ENCODE measurements at regions not wholly inside any gene's neighbourhood (a gene's known extent, or its start where the extent isn't known, plus 50 kb on each side); places are given as distances from the start of the nearest gene placed in this dataset.

GRCh38 chr14:97274626-97275025 is 477.4 kb downstream of the VRK1 start:
- no peaks in the 10 kb centered on the region for H3K9me2 ChIP-seq
- CTCF ChIA-PET: no interaction called here
- no peak overlapping the region for H3K4me3 ChIP-seq (ENCODE audit: low read depth in 2 of 2, low read length in 1 of 2)
- H3K9ac ChIP-seq: no peak overlapping the region
- no peaks in the 10 kb centered on the region for H3F3A ChIP-seq (replicated peaks; ENCODE audit: insufficient read depth)
- POLR2A ChIA-PET: no interaction called here
- DNase-seq: no peak
- no peaks in the 10 kb centered on the region for H4K20me1 ChIP-seq (ENCODE audit: insufficient read depth)
- no peaks in the 10 kb centered on the region for H3K79me2 ChIP-seq (ENCODE audit: insufficient read depth)
- no peaks in the 10 kb centered on the region for H3K9me3 ChIP-seq
- no peak overlapping the region for H3K4me2 ChIP-seq
- H3K4me1 ChIP-seq (ENCODE audit: control insufficient read depth in 1 of 2, insufficient read depth in 2 of 2, low read depth in 1 of 2, low read length in 1 of 2): no peaks in the 10 kb centered on the region
- no peak for TF ChIP-seq JUND (IDR thresholded peaks at IDR 0.05)
- no peak for TF ChIP-seq RFX5 (IDR thresholded peaks at IDR 0.05; ENCODE audit: low read length)
- TF ChIP-seq NFIC (IDR thresholded peaks at IDR 0.05; ENCODE audit: borderline replicate concordance): no peak
- no peaks in the 10 kb centered on the region; the same call in 1 of the 2 replicates for H3K27me3 ChIP-seq (ENCODE audit: insufficient read depth)
- 9% methylated on average over 8 of the region's 8 CpGs for WGBS (ENCODE audit: low lambda C conversion rate)
- H2AFZ ChIP-seq (ENCODE audit: low read depth): no peak overlapping the region
- H3K27ac ChIP-seq (ENCODE audit: low read depth in 2 of 2, low read length in 1 of 2): no peak overlapping the region
- no peaks in the 10 kb centered on the region for H3K36me3 ChIP-seq (replicated peaks in 1 of 2; ENCODE audit: control insufficient read depth in 1 of 2, insufficient read depth in 2 of 2, low read length in 1 of 2)

- WGBS (ENCODE audit: low lambda C conversion rate): 2% methylated on average over 3 of the region's 3 CpGs
- CTCF ChIA-PET: no interaction called here
- no peaks in the 10 kb centered on the region for H3K36me3 ChIP-seq (replicated peaks in 1 of 2; ENCODE audit: control insufficient read depth in 1 of 2, insufficient read depth in 2 of 2, low read length in 1 of 2)
- POLR2A ChIA-PET: no interaction called here
- H3K27me3 ChIP-seq (ENCODE audit: insufficient read depth): no peaks in the 10 kb centered on the region; the same call in 1 of the 2 replicates
- no peak overlapping the region for H3K4me3 ChIP-seq (ENCODE audit: low read depth in 2 of 2, low read length in 1 of 2)
- H3K79me2 ChIP-seq (ENCODE audit: insufficient read depth): no peaks in the 10 kb centered on the region
- no peak overlapping the region for H3K4me2 ChIP-seq
- no peak overlapping the region for H2AFZ ChIP-seq (ENCODE audit: low read depth)
- TF ChIP-seq NRF1 (IDR thresholded peaks at IDR 0.05; ENCODE audit: low read depth, low read length) (no peak), FOXM1 (IDR thresholded peaks at IDR 0.05; ENCODE audit: low read depth) (no peak), ZBTB33 (IDR thresholded peaks at IDR 0.05; ENCODE audit: borderline replicate concordance, low read depth) (no peak), MAX (IDR thresholded peaks at IDR 0.05; ENCODE audit: low read depth) (no peak), RAD21 (IDR thresholded peaks at IDR 0.05; ENCODE audit: low read length) (no peak), SMC3 (IDR thresholded peaks at IDR 0.05; ENCODE audit: low read depth, low read length) (no peak), RCOR1 (IDR thresholded peaks at IDR 0.05; ENCODE audit: low read length) (no peak), TCF12 (IDR thresholded peaks at IDR 0.05) (no peak), RFX5 (IDR thresholded peaks at IDR 0.05; ENCODE audit: low read length) (no peak)
- no peak for DNase-seq
- H3K27ac ChIP-seq (ENCODE audit: low read depth in 2 of 2, low read length in 1 of 2): no peak overlapping the region
- no peaks in the 10 kb centered on the region for H3K9me2 ChIP-seq
- H3F3A ChIP-seq (replicated peaks; ENCODE audit: insufficient read depth): no peaks in the 10 kb centered on the region
- H3K9me3 ChIP-seq: no peaks in the 10 kb centered on the region
- H3K9ac ChIP-seq: no peak overlapping the region
- H4K20me1 ChIP-seq (ENCODE audit: insufficient read depth): no peaks in the 10 kb centered on the region
- no peaks in the 10 kb centered on the region for H3K4me1 ChIP-seq (ENCODE audit: control insufficient read depth in 1 of 2, insufficient read depth in 2 of 2, low read depth in 1 of 2, low read length in 1 of 2)
Measured at GRCh38 chr14:97275276-97275675, 478.1 kb downstream of the VRK1 start.

- Histone ChIP-seq H3K79me2 (ENCODE audit: insufficient read depth) (no peaks in the 10 kb centered on the region), H3K4me1 (ENCODE audit: control insufficient read depth in 1 of 2, insufficient read depth in 2 of 2, low read depth in 1 of 2, low read length in 1 of 2) (no peaks in the 10 kb centered on the region), H3K36me3 (replicated peaks in 1 of 2; ENCODE audit: control insufficient read depth in 1 of 2, insufficient read depth in 2 of 2, low read length in 1 of 2) (no peaks in the 10 kb centered on the region), H3K9ac (no peak overlapping the region), H3F3A (replicated peaks; ENCODE audit: insufficient read depth) (no peaks in the 10 kb centered on the region), H3K27ac (ENCODE audit: low read depth in 2 of 2, low read length in 1 of 2) (no peak overlapping the region), H3K4me3 (ENCODE audit: low read depth in 2 of 2, low read length in 1 of 2) (no peak overlapping the region), H4K20me1 (ENCODE audit: insufficient read depth) (no peaks in the 10 kb centered on the region), H3K9me3 (no peaks in the 10 kb centered on the region), H3K27me3 (ENCODE audit: insufficient read depth) (no peaks in the 10 kb centered on the region; the same call in 1 of the 2 replicates), H2AFZ (ENCODE audit: low read depth) (no peak overlapping the region), H3K4me2 (no peak overlapping the region), H3K9me2 (no peaks in the 10 kb centered on the region)
- WGBS (ENCODE audit: low lambda C conversion rate): 21% methylated on average over 4 of the region's 4 CpGs
- CTCF ChIA-PET: no interaction called here
- no peak for DNase-seq
- POLR2A ChIA-PET: no interaction called here
- TF ChIP-seq FOXJ3 (CRISPR knock-in tag; IDR thresholded peaks at IDR 0.05) (no peak), MEF2A (IDR thresholded peaks at IDR 0.05; ENCODE audit: borderline replicate concordance, low read depth) (no peak), CHD2 (IDR thresholded peaks at IDR 0.05; ENCODE audit: low read length, partially characterized antibody) (no peak), GABPA (IDR thresholded peaks at IDR 0.05; ENCODE audit: low read depth) (no peak), EZH2phosphoT487 (IDR thresholded peaks at IDR 0.05; ENCODE audit: borderline replicate concordance, low read depth) (no peak), RFX5 (IDR thresholded peaks at IDR 0.05; ENCODE audit: low read length) (no peak), RAD21 (IDR thresholded peaks at IDR 0.05; ENCODE audit: low read length) (no peak), SIN3A (IDR thresholded peaks at IDR 0.05; ENCODE audit: borderline replicate concordance, low read depth, low read length) (no peak), ZBTB33 (IDR thresholded peaks at IDR 0.05; ENCODE audit: borderline replicate concordance, low read depth) (no peak), TEAD4 (IDR thresholded peaks at IDR 0.05; ENCODE audit: borderline replicate concordance, insufficient read depth) (no peak), NRF1 (IDR thresholded peaks at IDR 0.05; ENCODE audit: low read depth, low read length) (no peak)
Measured at GRCh38 chr14:97276573-97276972, 479.4 kb downstream of the VRK1 start.

All from SK-N-SH (cell line).